ENCODE measurements at regions not wholly inside any gene's neighbourhood (a gene's known extent, or its start where the extent isn't known, plus 50 kb on each side); places are given as distances from the start of the nearest gene placed in this dataset.

GRCh38 chr1:57616921-57617320, 193.1 kb upstream of the DAB1 start:
- Histone ChIP-seq H3K4me3 (ENCODE audit: low read length) (no peak overlapping the region), H3K36me3 (replicated peaks; ENCODE audit: low read depth, low read length) (no peaks in the 10 kb centered on the region), H3K4me1 (ENCODE audit: low read length) (no peaks in the 10 kb centered on the region), H3K9ac (ENCODE audit: low read length) (no peak overlapping the region), H3K9me3 (ENCODE audit: insufficient read depth, low read length) (no peaks in the 10 kb centered on the region), H3K4me2 (ENCODE audit: low read length) (no peak overlapping the region), H4K20me1 (ENCODE audit: insufficient read depth, low read length) (no peaks in the 10 kb centered on the region), H3K27ac (ENCODE audit: low read length) (no peak overlapping the region), H3K79me2 (ENCODE audit: low read length) (no peaks in the 10 kb centered on the region), H2AFZ (ENCODE audit: low read depth, low read length) (no peak overlapping the region), H3K27me3 (ENCODE audit: low read depth, low read length) (no peaks in the 10 kb centered on the region)
- no peak for TF ChIP-seq EZH2phosphoT487 (IDR thresholded peaks at IDR 0.05; ENCODE audit: low read depth)
- TF ChIP-seq CTCF (IDR thresholded peaks at IDR 0.05; ENCODE audit: low read depth, low read length): no peak

- Histone ChIP-seq H3K4me2 (ENCODE audit: low read length) (no peak overlapping the region), H3K4me3 (ENCODE audit: low read length) (no peak overlapping the region), H3K79me2 (ENCODE audit: low read length) (no peaks in the 10 kb centered on the region), H3K27me3 (ENCODE audit: low read depth, low read length) (no peaks in the 10 kb centered on the region), H4K20me1 (ENCODE audit: insufficient read depth, low read length) (no peaks in the 10 kb centered on the region), H3K4me1 (ENCODE audit: low read length) (no peaks in the 10 kb centered on the region), H3K27ac (ENCODE audit: low read length) (no peak overlapping the region), H3K36me3 (replicated peaks; ENCODE audit: low read depth, low read length) (no peaks in the 10 kb centered on the region), H3K9me3 (ENCODE audit: insufficient read depth, low read length) (no peaks in the 10 kb centered on the region), H3K9ac (ENCODE audit: low read length) (no peak overlapping the region), H2AFZ (ENCODE audit: low read depth, low read length) (no peak overlapping the region)
- TF ChIP-seq CTCF (IDR thresholded peaks at IDR 0.05; ENCODE audit: low read depth, low read length): no peak
- no peak for TF ChIP-seq EZH2phosphoT487 (IDR thresholded peaks at IDR 0.05; ENCODE audit: low read depth)
These were observed 192.1 kb upstream of the DAB1 start for GRCh38 chr1:57615956-57616355.

GRCh38 chr1:57612833-57613232, 189.0 kb upstream of the DAB1 start:
- TF ChIP-seq CTCF (IDR thresholded peaks at IDR 0.05; ENCODE audit: low read depth, low read length) (no peak), EZH2phosphoT487 (IDR thresholded peaks at IDR 0.05; ENCODE audit: low read depth) (no peak)
- Histone ChIP-seq H3K36me3 (replicated peaks; ENCODE audit: low read depth, low read length) (no peaks in the 10 kb centered on the region), H3K9ac (ENCODE audit: low read length) (no peak overlapping the region), H3K4me3 (ENCODE audit: low read length) (no peak overlapping the region), H3K4me1 (ENCODE audit: low read length) (no peaks in the 10 kb centered on the region), H3K27ac (ENCODE audit: low read length) (no peak overlapping the region), H4K20me1 (ENCODE audit: insufficient read depth, low read length) (no peaks in the 10 kb centered on the region), H3K9me3 (ENCODE audit: insufficient read depth, low read length) (no peaks in the 10 kb centered on the region), H3K27me3 (ENCODE audit: low read depth, low read length) (no peaks in the 10 kb centered on the region), H2AFZ (ENCODE audit: low read depth, low read length) (no peak overlapping the region), H3K79me2 (ENCODE audit: low read length) (no peaks in the 10 kb centered on the region), H3K4me2 (ENCODE audit: low read length) (no peak overlapping the region)

GRCh38 chr1:57605933-57606332, 182.1 kb upstream of the DAB1 start:
- TF ChIP-seq EZH2phosphoT487 (IDR thresholded peaks at IDR 0.05; ENCODE audit: low read depth) (no peak), CTCF (IDR thresholded peaks at IDR 0.05; ENCODE audit: low read depth, low read length) (no peak)
- Histone ChIP-seq H3K36me3 (replicated peaks; ENCODE audit: low read depth, low read length) (no peaks in the 10 kb centered on the region), H3K4me3 (ENCODE audit: low read length) (no peak overlapping the region), H2AFZ (ENCODE audit: low read depth, low read length) (no peak overlapping the region), H3K27me3 (ENCODE audit: low read depth, low read length) (no peaks in the 10 kb centered on the region), H3K9me3 (ENCODE audit: insufficient read depth, low read length) (no peaks in the 10 kb centered on the region), H3K4me1 (ENCODE audit: low read length) (no peaks in the 10 kb centered on the region), H4K20me1 (ENCODE audit: insufficient read depth, low read length) (no peaks in the 10 kb centered on the region), H3K4me2 (ENCODE audit: low read length) (no peak overlapping the region), H3K79me2 (ENCODE audit: low read length) (no peaks in the 10 kb centered on the region), H3K27ac (ENCODE audit: low read length) (no peak overlapping the region), H3K9ac (ENCODE audit: low read length) (no peak overlapping the region)
